K562 (cell line): ENCODE measurements at regions not wholly inside any gene's neighbourhood (a gene's known extent, or its start where the extent isn't known, plus 50 kb on each side); places are given as distances from the start of the nearest gene placed in this dataset.

ENCODE experiments used
- ATAC-seq: fragments of 200-7000 bp; cut with Tn5 transposase; 3 replicates; pipeline ENCODE4 v1.9.1; 2020; ENCODE audit warnings: moderate library complexity
- BruUV-seq: library from RNA; stranded (reverse); fragments of 400-500 nt; replicated peaks from 2 replicates; lab custom pipeline; 2021; lab: Mats Ljungman, UMichigan
- CTCF ChIA-PET: fragments of 300-600 bp; formaldehyde crosslinking; extraction: SDS; loops from one replicate; lab custom pipeline; 2021; ENCODE audit warnings: low intra/inter-chr PET ratio; lab: Yijun Ruan, JAX
- POLR2A ChIA-PET: fragments of 300-600, 350-650 bp; sonication (Branson Sonifier 250); formaldehyde crosslinking; extraction: SDS; loops from one replicate; lab custom pipeline; 2021; ENCODE audit warnings: antibody characterized with exemption, inconsistent platforms; lab: Yijun Ruan, JAX
- DNase-seq, 4 experiments: peaks; one replicate each; pipeline versions ENCODE4 v3.0.0 to v3.0.0-alpha.2; 2011 to 2018; ENCODE audit warnings: low spot score in 3 of 4, mixed read lengths in 3 of 4; ENCODE audit errors: extremely low read depth in 1 of 4
- FAIRE-seq: peaks from 2 replicates; lab custom pipeline; 2011; peaks lifted over from hg19 to GRCh38; lab: Jason Lieb, UNC
- H2AFZ ChIP-seq: 2 replicates; pipeline ENCODE4 v1.6.0; 2011; ENCODE audit warnings: low read depth, low read length, control low read depth, inconsistent platforms
- H3K27ac ChIP-seq: fragments of 200-600 bp; 3 replicates; pipeline ENCODE4 v1.8.0; 2011; ENCODE audit warnings: low read depth, mild to moderate bottlenecking, control low read depth, inconsistent platforms, low read length, moderate library complexity, mixed read lengths; ENCODE audit errors: extremely low read depth
- H3K27me3 ChIP-seq, 2 experiments: fragments of 300-600 bp in 1 of 2; 2 replicates in 1 of 2; 3 replicates in 1 of 2; pipeline versions ENCODE4 v1.6.0 to v1.8.0; 2011; ENCODE audit warnings: inconsistent platforms in 2 of 2, low read length in 2 of 2, mild to moderate bottlenecking in 1 of 2, mixed read lengths in 1 of 2, moderate library complexity in 1 of 2; ENCODE audit not compliant: control insufficient read depth in 2 of 2, insufficient read depth in 2 of 2
- H3K36me3 ChIP-seq: fragments of 300-600 bp; 3 replicates; pipeline ENCODE4 v1.8.0; 2011; ENCODE audit warnings: mild to moderate bottlenecking, low read length, inconsistent platforms; ENCODE audit not compliant: control insufficient read depth, insufficient read depth
- H3K4me1 ChIP-seq, 2 experiments: fragments of 200-600 bp in 1 of 2; replicated peaks in 1 of 2; 2 replicates in 1 of 2; 3 replicates in 1 of 2; pipeline versions ENCODE4 v1.5.1 to v1.8.0; 2011; ENCODE audit warnings: inconsistent platforms in 2 of 2, low read length in 2 of 2, mild to moderate bottlenecking in 1 of 2, mixed read lengths in 1 of 2, moderate library complexity in 1 of 2; ENCODE audit not compliant: control insufficient read depth in 2 of 2, insufficient read depth in 2 of 2
- H3K4me2 ChIP-seq: 2 replicates; pipeline ENCODE4 v1.6.1; 2011; ENCODE audit warnings: low read length, control low read depth, inconsistent platforms, mixed read lengths; ENCODE audit not compliant: insufficient read depth
- H3K4me3 ChIP-seq: fragments of 200-600 bp; sonication (generic), shearing (Covaris generic); 2 replicates; pipeline ENCODE4 v1.5.1; 2016; ENCODE audit warnings: control low read depth, inconsistent platforms
- H3K79me2 ChIP-seq: fragments of 200-600 bp; 3 replicates; pipeline ENCODE4 v1.8.0; 2011; ENCODE audit warnings: low read length, inconsistent platforms; ENCODE audit not compliant: control insufficient read depth, insufficient read depth
- H3K9ac ChIP-seq, 2 experiments: 2 replicates each; pipeline versions ENCODE4 v1.6.0 to v1.6.1; 2011; ENCODE audit warnings: low read depth in 2 of 2, low read length in 2 of 2, control low read depth in 1 of 2, inconsistent platforms in 1 of 2, mild to moderate bottlenecking in 1 of 2, mixed read lengths in 1 of 2; ENCODE audit not compliant: insufficient read depth in 1 of 2
- H3K9me1 ChIP-seq: one replicate; pipeline ENCODE4 v1.6.0; 2011; ENCODE audit warnings: inconsistent platforms, mild to moderate bottlenecking, low read length, moderate library complexity; ENCODE audit not compliant: control insufficient read depth, insufficient read depth
- H3K9me3 ChIP-seq: replicated peaks from 2 replicates; pipeline ENCODE4 v1.5.1; 2011; ENCODE audit warnings: low read depth, low read length, inconsistent platforms; ENCODE audit not compliant: control insufficient read depth, insufficient read depth
- H4K20me1 ChIP-seq: replicated peaks from 2 replicates; pipeline ENCODE4 v1.6.1; 2011; ENCODE audit warnings: low read length, inconsistent platforms, mixed read lengths; ENCODE audit not compliant: control insufficient read depth, insufficient read depth
- CBX2 ChIP-seq: fragments of 200-600 bp; sonication (generic); IDR thresholded peaks from one replicate; pipeline ENCODE4 v1.6.1; 2012; ENCODE audit warnings: mild to moderate bottlenecking, low read length, inconsistent platforms; ENCODE audit not compliant: insufficient read depth, poor library complexity, severe bottlenecking
- FOXK2 ChIP-seq, 2 experiments: fragments of 450-650 bp; IDR thresholded peaks in 1 of 2; conservative IDR thresholded peaks in 1 of 2; 2 replicates each; pipeline ENCODE4 v1.6.1; 2016; ENCODE audit warnings: low read depth in 2 of 2, mild to moderate bottlenecking in 1 of 2
- MCM3 ChIP-seq: fragments of 450-650 bp; IDR thresholded peaks from 2 replicates; pipeline ENCODE4 v1.6.1; 2016
- NCOA1 ChIP-seq: fragments of 450-650 bp; IDR thresholded peaks from 2 replicates; pipeline ENCODE4 v1.6.1; 2016; ENCODE audit warnings: low read depth
- NFE2 ChIP-seq: IDR thresholded peaks from 2 replicates; pipeline ENCODE4 v1.6.1; 2014; ENCODE audit warnings: antibody characterized with exemption, low read depth
- NFXL1 ChIP-seq: fragments of 450-650 bp; formaldehyde crosslinking; IDR thresholded peaks from 2 replicates; pipeline ENCODE4 v1.4.0; 2021; ENCODE audit warnings: mild to moderate bottlenecking
- YBX1 ChIP-seq: fragments of 450-650 bp; IDR thresholded peaks from 2 replicates; pipeline ENCODE4 v1.7.1; 2016; ENCODE audit warnings: mild to moderate bottlenecking
- WGBS: fragments of 100-300 bp; shearing (Covaris generic); methylation state at CpG from one replicate; pipeline ENCODE4 v1.1.6; 2016; ENCODE audit warnings: low coverage, mixed read lengths; ENCODE audit not compliant: insufficient coverage; ENCODE audit errors: missing lambda C conversion rate; 5-methylcytosine and 5-hydroxymethylcytosine counted together
- in situ Hi-C: fragments of 300-500 bp; cut with MboI; formaldehyde crosslinking; loops from 4 replicates; pipeline ENCODE4 v1.15.0; 2018; ENCODE audit warnings: inconsistent platforms, mixed read lengths
- intact Hi-C: fragments of 100-400 bp; cut with micrococcal nuclease; formaldehyde crosslinking; loops from 2 replicates; pipeline ENCODE4 v1.14.2; 2022

GRCh38 chr3:17967953-17968607, 225.6 kb upstream of the TBC1D5 start:
- TF ChIP-seq MCM3 (no peak), FOXK2 (conservative IDR thresholded peaks at IDR 0.05 in 1 of 2, IDR thresholded peaks at IDR 0.05 in 1 of 2; ENCODE audit: low read depth in 2 of 2) (no peak), NFXL1 (CRISPR knock-in tag) (no peak), CBX2 (no peak), NCOA1 (no peak)
- in situ Hi-C loops, result no loop called here
- no peak for DNase-seq
- no peak overlapping the region for H2AFZ ChIP-seq
- no peaks in the 10 kb centered on the region for H3K36me3 ChIP-seq
- H3K9me3 ChIP-seq, result no peaks in the 10 kb centered on the region
- no peaks in the 10 kb centered on the region for H3K4me1 ChIP-seq
- no peaks in the 10 kb centered on the region for H3K79me2 ChIP-seq
- H3K27ac ChIP-seq, result no peak overlapping the region
- no peak overlapping the region for H3K4me2 ChIP-seq
- no TSS peak for BruUV-seq
- 5% methylated on average over 2 of the region's 2 CpGs for WGBS
- intact Hi-C loops, result no loop called here
- CTCF ChIA-PET, result no interaction called here
- no peak for FAIRE-seq
- POLR2A ChIA-PET, result no interaction called here
- H3K27me3 ChIP-seq, result no peaks in the 10 kb centered on the region
- ATAC-seq, result no peak
- no peak overlapping the region for H3K9ac ChIP-seq
- no peak overlapping the region for H3K4me3 ChIP-seq
- no peaks in the 10 kb centered on the region for H4K20me1 ChIP-seq
- H3K9me1 ChIP-seq, result no peaks in the 10 kb centered on the region

DNA sequence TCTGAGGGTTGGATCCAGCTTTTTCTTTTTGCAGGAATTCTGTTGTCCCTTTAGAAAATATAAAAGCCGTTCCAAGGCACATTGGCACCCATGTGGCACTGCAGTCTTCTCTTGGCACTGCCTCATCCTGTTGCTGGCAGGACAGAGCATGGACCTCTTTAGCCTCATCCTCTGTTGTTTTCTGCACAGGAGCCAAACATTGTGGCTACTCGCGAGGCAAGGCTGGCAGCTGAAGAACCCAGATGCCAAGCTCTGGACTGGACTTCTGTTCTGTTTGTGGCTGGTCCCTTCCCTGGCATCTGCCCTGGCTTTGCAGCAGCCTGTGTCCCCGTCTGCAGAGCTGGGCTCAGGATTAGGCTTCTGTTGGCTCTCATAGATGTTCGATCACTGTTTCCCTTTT, 224.7 kb upstream of the TBC1D5 start:
- Histone ChIP-seq H3K79me2 (no peaks in the 10 kb centered on the region), H2AFZ (no peak overlapping the region), H3K4me2 (no peak overlapping the region), H4K20me1 (no peaks in the 10 kb centered on the region), H3K27ac (no peak overlapping the region), H3K27me3 (no peaks in the 10 kb centered on the region), H3K9me3 (no peaks in the 10 kb centered on the region), H3K36me3 (no peaks in the 10 kb centered on the region), H3K9me1 (no peaks in the 10 kb centered on the region), H3K4me1 (no peaks in the 10 kb centered on the region), H3K4me3 (no peak overlapping the region), H3K9ac (no peak overlapping the region)
- ChIA-PET CTCF (no interaction called here), POLR2A (no interaction called here)
- DNase-seq (no peak), FAIRE-seq (no peak), ATAC-seq (no peak)
- no TSS peak for BruUV-seq
- in situ Hi-C loops, result no loop called here
- 0% methylated on average over 5 of the region's 5 CpGs for WGBS
- TF ChIP-seq NFE2 (no peak), YBX1 (no peak)
- intact Hi-C loops, result no loop called here
